H9 (cell line): ENCODE measurements at regions not wholly inside any gene's neighbourhood (a gene's known extent, or its start where the extent isn't known, plus 50 kb on each side); places are given as distances from the start of the nearest gene placed in this dataset.

ENCODE experiments used
- DNase-seq: peaks from one replicate; pipeline ENCODE4 v3.0.0-alpha.2; 2017
- H2AFZ ChIP-seq: one replicate; pipeline ENCODE4 v1.6.1; 2013; ENCODE audit warnings: mild to moderate bottlenecking, low read length, control low read depth, moderate library complexity
- H2AK5ac ChIP-seq: 2 replicates; pipeline ENCODE4 v1.6.1; 2013; ENCODE audit warnings: low read length, control low read depth, mixed read lengths; ENCODE audit not compliant: insufficient read length
- H2BK120ac ChIP-seq: one replicate; pipeline ENCODE4 v1.6.1; 2013; ENCODE audit warnings: low read depth, mild to moderate bottlenecking, low read length, control low read depth, inconsistent platforms; ENCODE audit not compliant: poor library complexity, severe bottlenecking
- H2BK12ac ChIP-seq: 2 replicates; pipeline ENCODE4 v1.6.1; 2013; ENCODE audit warnings: low read length, control low read depth, mixed read lengths, low read depth; ENCODE audit not compliant: insufficient read length
- H2BK15ac ChIP-seq: 2 replicates; pipeline ENCODE4 v1.6.1; 2013; ENCODE audit warnings: low read depth, low read length, control low read depth
- H2BK20ac ChIP-seq: one replicate; pipeline ENCODE4 v1.6.1; 2013; ENCODE audit warnings: low read depth, mild to moderate bottlenecking, low read length, control low read depth, inconsistent platforms; ENCODE audit not compliant: poor library complexity, severe bottlenecking
- H2BK5ac ChIP-seq: 2 replicates; pipeline ENCODE4 v1.6.1; 2013; ENCODE audit warnings: low read length, control low read depth, mixed read lengths; ENCODE audit not compliant: insufficient read length
- H3K14ac ChIP-seq: 2 replicates; pipeline ENCODE4 v1.6.1; 2013; ENCODE audit warnings: low read length, control low read depth; ENCODE audit not compliant: insufficient read depth
- H3K18ac ChIP-seq: 2 replicates; pipeline ENCODE4 v1.6.1; 2013; ENCODE audit warnings: low read depth, mild to moderate bottlenecking, mixed read lengths, low read length, control low read depth; ENCODE audit not compliant: insufficient read length
- H3K23ac ChIP-seq: 2 replicates; pipeline ENCODE4 v1.6.1; 2013; ENCODE audit warnings: low read length, control low read depth, mixed read lengths, low read depth; ENCODE audit not compliant: insufficient read length
- H3K23me2 ChIP-seq: 2 replicates; pipeline ENCODE4 v1.6.1; 2013; ENCODE audit warnings: low read depth, mild to moderate bottlenecking, mixed read lengths, low read length, control low read depth; ENCODE audit not compliant: insufficient read length, poor library complexity, severe bottlenecking
- H3K27ac ChIP-seq: 2 replicates; pipeline ENCODE4 v1.5.1; 2013; ENCODE audit warnings: low read length, control low read depth, mixed read lengths, low read depth; ENCODE audit not compliant: insufficient read length
- H3K27me3 ChIP-seq: 2 replicates; pipeline ENCODE4 v1.6.1; 2013; ENCODE audit warnings: low read length, control low read depth, inconsistent platforms; ENCODE audit not compliant: insufficient read depth
- H3K4ac ChIP-seq: 2 replicates; pipeline ENCODE4 v1.6.1; 2013; ENCODE audit warnings: low read depth, mild to moderate bottlenecking, control low read depth, inconsistent platforms, low read length, moderate library complexity
- H3K4me1 ChIP-seq: 2 replicates; pipeline ENCODE4 v1.6.1; 2013; ENCODE audit warnings: low read length, control low read depth, inconsistent platforms; ENCODE audit not compliant: insufficient read depth
- H3K4me2 ChIP-seq: 2 replicates; pipeline ENCODE4 v1.6.1; 2013; ENCODE audit warnings: low read length, control low read depth, mixed read lengths; ENCODE audit not compliant: insufficient read length, insufficient read depth
- H3K56ac ChIP-seq: 2 replicates; pipeline ENCODE4 v1.6.1; 2013; ENCODE audit warnings: low read depth, mild to moderate bottlenecking, mixed read lengths, low read length, control low read depth; ENCODE audit not compliant: insufficient read length
- H3K79me1 ChIP-seq: 2 replicates; pipeline ENCODE4 v1.6.1; 2013; ENCODE audit warnings: low read depth, mild to moderate bottlenecking, moderate library complexity, low read length, control low read depth, inconsistent platforms; ENCODE audit not compliant: insufficient read depth, poor library complexity, severe bottlenecking
- H3K79me2 ChIP-seq: 2 replicates; pipeline ENCODE4 v1.6.1; 2013; ENCODE audit warnings: low read length, control low read depth, inconsistent platforms; ENCODE audit not compliant: insufficient read depth
- H3K9ac ChIP-seq: 2 replicates; pipeline ENCODE4 v1.6.1; 2013; ENCODE audit warnings: low read length, control low read depth, mixed read lengths; ENCODE audit not compliant: insufficient read length; ENCODE audit errors: extremely low read depth
- H3K9me3 ChIP-seq: one replicate; pipeline ENCODE4 v1.6.1; 2013; ENCODE audit warnings: low read depth, low read length, inconsistent platforms; ENCODE audit not compliant: control insufficient read depth
- H3T11ph ChIP-seq: one replicate; pipeline ENCODE4 v1.6.1; 2013; ENCODE audit warnings: mild to moderate bottlenecking, low read length, control low read depth, inconsistent platforms
- H4K20me1 ChIP-seq: one replicate; pipeline ENCODE4 v1.6.1; 2013; ENCODE audit not compliant: control insufficient read depth, insufficient read length, insufficient read depth
- H4K5ac ChIP-seq: 2 replicates; pipeline ENCODE4 v1.6.1; 2013; ENCODE audit warnings: low read depth, mild to moderate bottlenecking, mixed read lengths, low read length, control low read depth; ENCODE audit not compliant: insufficient read length
- H4K8ac ChIP-seq: replicated peaks from 2 replicates; pipeline ENCODE4 v1.6.1; 2013; ENCODE audit warnings: low read length, control low read depth, mixed read lengths, low read depth; ENCODE audit not compliant: insufficient read length
- H4K91ac ChIP-seq: 2 replicates; pipeline ENCODE4 v1.6.1; 2013; ENCODE audit warnings: low read depth, mild to moderate bottlenecking, moderate library complexity, mixed read lengths, low read length, control low read depth; ENCODE audit not compliant: insufficient read length
- H3K27ac Mint-ChIP-seq, 3 experiments: 2 replicates in 2 of 3; 3 replicates in 1 of 3; pipeline ENCODE4 v1.8.0; 2020 to 2021; ENCODE audit warnings: mixed read lengths in 3 of 3, mild to moderate bottlenecking in 1 of 3, moderate library complexity in 1 of 3
- H3K27me3 Mint-ChIP-seq: 2 replicates; pipeline ENCODE4 v1.8.0; 2021; ENCODE audit warnings: low read depth, mild to moderate bottlenecking, moderate library complexity, mixed read lengths
- H3K36me3 Mint-ChIP-seq, 3 experiments: 2 replicates in 2 of 3; 3 replicates in 1 of 3; pipeline ENCODE4 v1.8.0; 2020 to 2021; ENCODE audit warnings: low read depth in 3 of 3, mixed read lengths in 3 of 3; ENCODE audit not compliant: insufficient read depth in 1 of 3
- H3K4me1 Mint-ChIP-seq, 2 experiments: 2 replicates each; pipeline ENCODE4 v1.8.0; 2020; ENCODE audit warnings: mixed read lengths in 2 of 2
- H3K4me3 Mint-ChIP-seq, 2 experiments: 2 replicates in 1 of 2; 3 replicates in 1 of 2; pipeline ENCODE4 v1.8.0; 2020 to 2021; ENCODE audit warnings: mild to moderate bottlenecking in 2 of 2, mixed read lengths in 2 of 2, moderate library complexity in 1 of 2
- H3K9me3 Mint-ChIP-seq, 2 experiments: 2 replicates in 1 of 2; 3 replicates in 1 of 2; pipeline ENCODE4 v1.8.0; 2020; ENCODE audit warnings: mild to moderate bottlenecking in 2 of 2, mixed read lengths in 2 of 2, moderate library complexity in 1 of 2
- CTCF ChIP-seq: fragments of 200-600 bp; sonication (generic); conservative IDR thresholded peaks from 3 replicates; pipeline ENCODE4 v1.8.0; 2021; ENCODE audit warnings: antibody characterized with exemption, mild to moderate bottlenecking
- WGBS: extraction: QIAGEN DNeasy Blood & Tissue Kit; methylation state at CpG from one replicate; pipeline ENCODE4 v1.1.7; 2013; ENCODE audit warnings: missing lambda C conversion rate, low lambda C conversion rate, mixed read lengths; ENCODE audit not compliant: insufficient read length; ENCODE audit errors: extremely low coverage; 5-methylcytosine and 5-hydroxymethylcytosine counted together

GRCh38 chr9:25353783-25354182 is 324.5 kb downstream of the TUSC1 start:
- TF ChIP-seq CTCF = no peak
- no CpG with 5 or more reads among the region's 1 CpG for WGBS

More at GRCh38 chr9:25353783-25354182, 324.5 kb downstream of the TUSC1 start:
- H3K18ac ChIP-seq = no peak overlapping the region
- H3K4me1 ChIP-seq = no peaks in the 10 kb centered on the region
- H3K9me3 ChIP-seq = peaks cover 7% of the 10 kb centered on the region
- no peaks in the 10 kb centered on the region for H3K27me3 Mint-ChIP-seq
- no peak overlapping the region for H3K23ac ChIP-seq
- no peak overlapping the region for H4K8ac ChIP-seq
- no peak overlapping the region for H4K91ac ChIP-seq
- no peak overlapping the region for H3K27ac ChIP-seq
- H4K5ac ChIP-seq = no peak overlapping the region
- no peaks in the 10 kb centered on the region for H3K4me1 Mint-ChIP-seq
- no peak overlapping the region for H3K9ac ChIP-seq
- H3K9me3 Mint-ChIP-seq = peaks cover 21 to 25% of the 10 kb centered on the region in 2 experiments
- no peak overlapping the region for H2BK5ac ChIP-seq
- H2BK120ac ChIP-seq = no peak overlapping the region
- no peaks in the 10 kb centered on the region for H4K20me1 ChIP-seq
- H3K4ac ChIP-seq = no peak overlapping the region
- H3K14ac ChIP-seq = no peak overlapping the region
- peaks cover 6 to 26% (median 26%) of the 10 kb centered on the region in 3 experiments for H3K36me3 Mint-ChIP-seq
- H3K27ac Mint-ChIP-seq = no peak overlapping the region
- H2AFZ ChIP-seq = no peak overlapping the region
- no peak overlapping the region for H2AK5ac ChIP-seq
- no peak for DNase-seq
- H3K23me2 ChIP-seq = no peaks in the 10 kb centered on the region
- H3K27me3 ChIP-seq = no peaks in the 10 kb centered on the region
- H3K4me2 ChIP-seq = no peak overlapping the region
- no peak overlapping the region for H3K56ac ChIP-seq
- H3T11ph ChIP-seq = no peak overlapping the region
- no peaks in the 10 kb centered on the region for H3K79me1 ChIP-seq
- H2BK20ac ChIP-seq = no peak overlapping the region
- H2BK15ac ChIP-seq = no peak overlapping the region
- H2BK12ac ChIP-seq = no peak overlapping the region
- no peaks in the 10 kb centered on the region for H3K79me2 ChIP-seq
- no peak overlapping the region for H3K4me3 Mint-ChIP-seq
